ENCODE measurements at regions not wholly inside any gene's neighbourhood (a gene's known extent, or its start where the extent isn't known, plus 50 kb on each side); places are given as distances from the start of the nearest gene placed in this dataset.

DNA sequence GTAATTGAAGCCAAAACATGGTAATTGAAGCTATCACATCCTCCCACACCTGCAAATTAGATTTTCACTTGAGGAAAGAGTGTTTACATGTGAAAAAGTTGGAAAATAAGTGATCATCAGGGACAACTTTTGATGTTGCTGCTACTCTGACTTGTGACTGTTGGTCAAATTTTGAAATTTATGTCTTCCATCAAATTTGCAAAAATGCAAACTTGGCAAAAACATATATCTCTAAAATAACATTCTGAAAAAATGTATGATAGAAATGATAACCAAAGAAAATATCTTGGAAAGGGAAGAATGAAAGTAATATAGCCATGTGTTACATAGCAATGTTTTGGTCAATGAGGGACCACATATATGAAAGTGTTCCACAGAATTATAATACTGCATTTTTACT lies 703.9 kb upstream of the SEMA6D start:
- no peaks in the 10 kb centered on the region for H3K27me3 Mint-ChIP-seq
- H3K4me3 Mint-ChIP-seq = no peak overlapping the region
- ChIA-PET POLR2A (no interaction called here), CTCF (no interaction called here)
- Histone ChIP-seq H3K4me1 (ENCODE audit: insufficient read depth, low read length) (no peaks in the 10 kb centered on the region), H3K36me3 (ENCODE audit: insufficient read depth, low read length) (no peaks in the 10 kb centered on the region), H3K4me3 (ENCODE audit: low read length) (no peak overlapping the region), H3K27ac (ENCODE audit: low read depth in 1 of 2, low read length in 2 of 2) (no peak overlapping the region), H3K9me3 (ENCODE audit: control insufficient read depth in 1 of 2, insufficient read depth in 1 of 2, low read length in 2 of 2) (peaks cover 2 to 4% of the 10 kb centered on the region in 2 experiments), H3K27me3 (ENCODE audit: control insufficient read depth in 1 of 2, insufficient read depth in 2 of 2, low read length in 2 of 2) (no peaks in the 10 kb centered on the region)
- H3K27ac Mint-ChIP-seq = no peak overlapping the region
- intact Hi-C loops (cut with DNase I, micrococcal nuclease) = no loop called here
- TF ChIP-seq, protein P1, sequence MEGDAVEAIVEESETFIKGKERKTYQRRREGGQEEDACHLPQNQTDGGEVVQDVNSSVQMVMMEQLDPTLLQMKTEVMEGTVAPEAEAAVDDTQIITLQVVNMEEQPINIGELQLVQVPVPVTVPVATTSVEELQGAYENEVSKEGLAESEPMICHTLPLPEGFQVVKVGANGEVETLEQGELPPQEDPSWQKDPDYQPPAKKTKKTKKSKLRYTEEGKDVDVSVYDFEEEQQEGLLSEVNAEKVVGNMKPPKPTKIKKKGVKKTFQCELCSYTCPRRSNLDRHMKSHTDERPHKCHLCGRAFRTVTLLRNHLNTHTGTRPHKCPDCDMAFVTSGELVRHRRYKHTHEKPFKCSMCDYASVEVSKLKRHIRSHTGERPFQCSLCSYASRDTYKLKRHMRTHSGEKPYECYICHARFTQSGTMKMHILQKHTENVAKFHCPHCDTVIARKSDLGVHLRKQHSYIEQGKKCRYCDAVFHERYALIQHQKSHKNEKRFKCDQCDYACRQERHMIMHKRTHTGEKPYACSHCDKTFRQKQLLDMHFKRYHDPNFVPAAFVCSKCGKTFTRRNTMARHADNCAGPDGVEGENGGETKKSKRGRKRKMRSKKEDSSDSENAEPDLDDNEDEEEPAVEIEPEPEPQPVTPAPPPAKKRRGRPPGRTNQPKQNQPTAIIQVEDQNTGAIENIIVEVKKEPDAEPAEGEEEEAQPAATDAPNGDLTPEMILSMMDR (IDR thresholded peaks at IDR 0.05) = no peak
- peaks cover 5% of the 10 kb centered on the region for H3K9me3 Mint-ChIP-seq
- H3K4me1 Mint-ChIP-seq (ENCODE audit: low read depth) = no peaks in the 10 kb centered on the region
- H3K36me3 Mint-ChIP-seq (ENCODE audit: low read depth) = no peaks in the 10 kb centered on the region
- no peak for DNase-seq
- ATAC-seq (ENCODE audit: poor library complexity) = no peak

DNA sequence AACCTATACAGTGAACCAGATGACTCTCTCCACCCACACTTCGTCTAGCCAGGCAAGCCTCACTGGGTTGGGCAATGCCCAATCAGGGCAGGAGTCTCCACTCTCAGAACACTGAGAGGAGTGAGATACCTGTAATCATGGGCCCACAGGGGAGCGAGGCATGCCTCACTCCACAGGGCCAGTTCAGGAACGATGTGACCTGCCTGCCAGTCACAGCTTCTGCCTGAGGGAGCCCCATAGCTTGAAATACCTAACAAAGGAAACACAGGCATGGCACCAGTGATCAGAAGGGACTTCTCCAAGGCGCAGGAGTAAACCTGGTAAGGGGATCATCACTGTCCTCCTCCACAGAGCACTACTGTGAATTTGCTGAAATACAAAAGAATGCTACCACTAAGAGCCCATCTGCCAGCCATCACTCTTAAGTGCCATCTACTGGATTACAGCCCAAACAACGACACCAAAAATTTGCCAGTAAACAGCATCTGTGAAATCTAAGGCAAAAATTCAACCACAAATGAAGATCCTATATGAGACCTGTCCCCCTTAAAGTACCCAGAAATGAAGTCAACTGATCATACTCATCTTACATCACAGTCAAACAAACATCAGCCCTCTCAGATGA lies 689.9 kb upstream of the SEMA6D start:
- no peak overlapping the region for H3K27ac Mint-ChIP-seq
- H3K27ac ChIP-seq (ENCODE audit: low read depth in 1 of 2, low read length in 2 of 2) = no peak overlapping the region
- intact Hi-C loops (cut with DNase I, micrococcal nuclease) = no loop called here
- CTCF ChIA-PET = no interaction called here
- DNase-seq (no peak), ATAC-seq (ENCODE audit: poor library complexity) (no peak)
- POLR2A ChIA-PET = no interaction called here
- no peaks in the 10 kb centered on the region for H3K4me1 ChIP-seq (ENCODE audit: insufficient read depth, low read length)
- TF ChIP-seq, protein P1 (IDR thresholded peaks at IDR 0.05) = no peak
- H3K27me3 ChIP-seq (ENCODE audit: control insufficient read depth in 1 of 2, insufficient read depth in 2 of 2, low read length in 2 of 2) = no peaks in the 10 kb centered on the region
- no peaks in the 10 kb centered on the region for H3K4me1 Mint-ChIP-seq (ENCODE audit: low read depth)
- H3K27me3 Mint-ChIP-seq = no peaks in the 10 kb centered on the region
- peaks cover 20% of the 10 kb centered on the region for H3K9me3 Mint-ChIP-seq
- H3K9me3 ChIP-seq (ENCODE audit: control insufficient read depth in 1 of 2, insufficient read depth in 1 of 2, low read length in 2 of 2) = peaks cover 10 to 12% of the 10 kb centered on the region in 2 experiments
- no peaks in the 10 kb centered on the region for H3K36me3 ChIP-seq (ENCODE audit: insufficient read depth, low read length)
- no peak overlapping the region for H3K4me3 ChIP-seq (ENCODE audit: low read length)
- no peak overlapping the region for H3K4me3 Mint-ChIP-seq
- no peaks in the 10 kb centered on the region for H3K36me3 Mint-ChIP-seq (ENCODE audit: low read depth)

DNA sequence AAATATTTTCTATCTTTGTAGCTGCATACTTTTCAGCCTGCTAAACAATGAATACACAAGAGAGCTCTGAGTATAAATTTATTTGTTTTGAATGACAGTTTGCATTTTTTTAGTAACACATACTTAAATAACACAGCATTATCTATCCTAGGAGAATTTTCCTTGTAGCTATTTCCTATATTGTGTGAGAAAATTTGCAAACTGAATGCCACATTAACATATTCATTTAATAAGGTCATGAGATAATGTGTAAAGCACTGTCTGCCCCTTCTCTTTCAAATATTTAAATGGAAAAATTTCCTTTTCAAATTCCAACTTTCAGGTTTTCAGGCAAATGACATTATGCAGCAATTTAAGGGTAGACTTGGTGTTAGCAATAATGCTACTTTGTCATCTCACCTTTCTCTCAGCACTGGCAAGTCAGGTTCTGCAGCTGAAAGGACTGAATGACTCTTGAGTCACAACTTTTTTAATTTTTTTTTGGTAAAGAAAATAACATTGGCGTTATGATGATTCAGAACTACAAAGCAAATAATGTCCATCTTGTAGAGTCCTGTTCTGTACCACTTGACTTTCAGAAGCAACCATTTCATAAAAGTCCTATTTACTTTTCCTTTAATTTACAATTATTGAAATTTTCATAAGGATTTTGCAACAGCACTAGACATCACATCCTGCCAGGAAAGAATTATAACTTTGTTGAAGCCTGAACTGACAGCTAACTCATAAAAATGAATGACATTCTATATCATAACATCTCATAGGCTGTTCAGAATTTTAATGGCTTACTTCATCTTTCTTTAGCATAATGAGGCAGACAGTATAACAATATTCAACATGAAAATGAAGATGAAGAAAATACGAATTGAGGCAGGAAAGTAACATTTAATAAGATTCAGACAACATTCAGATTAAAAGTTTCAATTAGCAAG lies 681.6 kb upstream of the SEMA6D start:
- ChIA-PET POLR2A (no interaction called here), CTCF (no interaction called here)
- Mint-ChIP-seq H3K27ac (no peak overlapping the region), H3K9me3 (peaks cover 12% of the 10 kb centered on the region), H3K4me3 (no peak overlapping the region), H3K27me3 (no peaks in the 10 kb centered on the region), H3K36me3 (ENCODE audit: low read depth) (no peaks in the 10 kb centered on the region), H3K4me1 (ENCODE audit: low read depth) (no peaks in the 10 kb centered on the region)
- Histone ChIP-seq H3K27ac (ENCODE audit: low read depth in 1 of 2, low read length in 2 of 2) (no peak overlapping the region), H3K27me3 (ENCODE audit: control insufficient read depth in 1 of 2, insufficient read depth in 2 of 2, low read length in 2 of 2) (no peaks in the 10 kb centered on the region), H3K9me3 (ENCODE audit: control insufficient read depth in 1 of 2, insufficient read depth in 1 of 2, low read length in 2 of 2) (peaks cover 3 to 4% of the 10 kb centered on the region in 2 experiments), H3K4me3 (ENCODE audit: low read length) (no peak overlapping the region), H3K4me1 (ENCODE audit: insufficient read depth, low read length) (no peaks in the 10 kb centered on the region), H3K36me3 (ENCODE audit: insufficient read depth, low read length) (no peaks in the 10 kb centered on the region)
- intact Hi-C loops (cut with DNase I, micrococcal nuclease) = no loop called here
- TF ChIP-seq, protein P1 (IDR thresholded peaks at IDR 0.05) = no peak
- ATAC-seq (ENCODE audit: poor library complexity) (no peak), DNase-seq (no peak)

Data from CD4-positive, alpha-beta T cell (primary cell).